Panc1 (cell line): ENCODE measurements at regions not wholly inside any gene's neighbourhood (a gene's known extent, or its start where the extent isn't known, plus 50 kb on each side); places are given as distances from the start of the nearest gene placed in this dataset.

Source experiments
- ATAC-seq: fragments of 200-7000 bp; cut with Tn5 transposase; 2 replicates; pipeline ENCODE4 v1.9.1; 2020; ENCODE audit warnings: mild to moderate bottlenecking, moderate library complexity
- BruUV-seq: library from RNA; stranded (reverse); fragments of 400-500 nt; replicated peaks from 2 replicates; lab custom pipeline; 2021; lab: Mats Ljungman, UMichigan
- CTCF ChIA-PET: fragments of 300-600 bp; sonication (Branson Sonifier 250); formaldehyde crosslinking; loops from one replicate; lab custom pipeline; 2022; ENCODE audit warnings: antibody characterized with exemption; lab: Charles Lee
- POLR2A ChIA-PET: fragments of 300-600 bp; sonication (Branson Sonifier 250); formaldehyde crosslinking; loops from one replicate; lab custom pipeline; 2022; ENCODE audit warnings: antibody characterized with exemption; lab: Charles Lee
- DNase-seq: peaks from one replicate; pipeline ENCODE4 v3.0.0-alpha.2; 2010; ENCODE audit warnings: low read depth, low spot score
- H3K27ac ChIP-seq: 2 replicates; pipeline ENCODE4 v1.5.1; 2011; ENCODE audit warnings: mild to moderate bottlenecking, low read length, inconsistent platforms
- H3K27me3 ChIP-seq: fragments of 200-500 bp; sonication (Bioruptor generic); 2 replicates; pipeline ENCODE4 v1.6.0; 2014; ENCODE audit warnings: low read length, inconsistent platforms; ENCODE audit not compliant: control insufficient read depth, insufficient read depth
- H3K36me3 ChIP-seq: fragments of 200-500 bp; sonication (Bioruptor generic); 2 replicates; pipeline ENCODE4 v1.5.1; 2014; ENCODE audit warnings: inconsistent platforms, mild to moderate bottlenecking, low read length, moderate library complexity; ENCODE audit not compliant: control insufficient read depth, insufficient read depth
- H3K4me1 ChIP-seq: 2 replicates; pipeline ENCODE4 v1.5.1; 2011; ENCODE audit warnings: inconsistent platforms, mild to moderate bottlenecking, low read length, moderate library complexity; ENCODE audit not compliant: control insufficient read depth, insufficient read depth
- H3K4me3 ChIP-seq, 2 experiments: 2 replicates each; pipeline ENCODE4 v1.5.1; 2011 to 2012; ENCODE audit warnings: low read depth in 2 of 2, low read length in 2 of 2, mild to moderate bottlenecking in 2 of 2, inconsistent platforms in 1 of 2, moderate library complexity in 1 of 2
- H3K9me3 ChIP-seq: fragments of 200-500 bp; sonication (Bioruptor generic); 2 replicates; pipeline ENCODE4 v1.5.1; 2014; ENCODE audit warnings: low read depth, mild to moderate bottlenecking, inconsistent platforms, low read length, moderate library complexity; ENCODE audit not compliant: control insufficient read depth, insufficient read depth
- CTCF ChIP-seq: fragments of 450-650 bp; IDR thresholded peaks from 2 replicates; pipeline ENCODE4 v1.5.1; 2017; ENCODE audit warnings: mild to moderate bottlenecking
- POLR2AphosphoS5 ChIP-seq: IDR thresholded peaks from 2 replicates; pipeline ENCODE4 v1.6.1; 2012; ENCODE audit warnings: mild to moderate bottlenecking, low read depth, low read length, moderate library complexity
- REST ChIP-seq, 2 experiments: IDR thresholded peaks; 2 replicates each; pipeline ENCODE4 v1.6.1; 2011 to 2012; ENCODE audit warnings: low read depth in 2 of 2, control low read depth in 1 of 2, low read length in 1 of 2, mild to moderate bottlenecking in 1 of 2, moderate library complexity in 1 of 2; ENCODE audit not compliant: insufficient read depth in 1 of 2
- SIN3A ChIP-seq: IDR thresholded peaks from 2 replicates; pipeline ENCODE4 v1.6.1; 2012; ENCODE audit warnings: low read depth, mild to moderate bottlenecking, low read length, moderate library complexity, borderline replicate concordance; ENCODE audit not compliant: insufficient read depth
- TCF7L2 ChIP-seq: IDR thresholded peaks from 2 replicates; pipeline ENCODE4 v1.6.1; 2011; ENCODE audit warnings: mild to moderate bottlenecking, low read depth, low read length, inconsistent platforms
- in situ Hi-C: cut with HindIII; loops from 2 replicates; pipeline ENCODE4 v1.10.0; 2016; ENCODE audit warnings: low sequenced_read_pairs, low pct_unique_long_range_greater_than_20kb
- intact Hi-C: fragments of 100-400 bp; cut with micrococcal nuclease; formaldehyde crosslinking; loops from one replicate; pipeline ENCODE4 v1.10.0; 2022; ENCODE audit not compliant: unreplicated experiment

- ChIA-PET CTCF (no interaction called here), POLR2A (no interaction called here)
- DNase-seq (no peak), ATAC-seq (no peak)
- Histone ChIP-seq H3K27me3 (no peaks in the 10 kb centered on the region), H3K4me3 (no peak overlapping the region), H3K4me1 (no peaks in the 10 kb centered on the region), H3K36me3 (no peaks in the 10 kb centered on the region), H3K27ac (no peak overlapping the region), H3K9me3 (no peaks in the 10 kb centered on the region)
- intact Hi-C loops (no loop called here), in situ Hi-C loops (no loop called here)
- no TSS peak for BruUV-seq
- TF ChIP-seq REST (IDR thresholded peaks at IDR 0.05; ENCODE audit: insufficient read depth in 1 of 2, low read depth in 2 of 2, low read length in 1 of 2): no peak
- TF ChIP-seq CTCF: no peak
- TF ChIP-seq SIN3A: no peak
- no peak for TF ChIP-seq POLR2AphosphoS5
- no peak for TF ChIP-seq TCF7L2
These were observed 490.4 kb upstream of the ADGRB3 start for GRCh38 chr6:68144667-68145066.

GRCh38 chr6:68141190-68141589 lies 493.9 kb upstream of the ADGRB3 start:
- Histone ChIP-seq H3K27ac (no peak overlapping the region), H3K4me3 (no peak overlapping the region), H3K9me3 (no peaks in the 10 kb centered on the region), H3K27me3 (no peaks in the 10 kb centered on the region), H3K36me3 (no peaks in the 10 kb centered on the region), H3K4me1 (no peaks in the 10 kb centered on the region)
- BruUV-seq: no TSS peak
- TF ChIP-seq REST (IDR thresholded peaks at IDR 0.05; ENCODE audit: insufficient read depth in 1 of 2, low read depth in 2 of 2, low read length in 1 of 2): peak in 1 of 2 experiments; percentile 37; a peak in 1 of 4 replicates
- no peak for TF ChIP-seq TCF7L2
- ATAC-seq (no peak), DNase-seq (no peak)
- in situ Hi-C loops: no loop called here
- POLR2A ChIA-PET: no interaction called here
- intact Hi-C loops: no loop called here
- CTCF ChIA-PET: no interaction called here
